ENCODE measurements at regions not wholly inside any gene's neighbourhood (a gene's known extent, or its start where the extent isn't known, plus 50 kb on each side); places are given as distances from the start of the nearest gene placed in this dataset.
A peak's percentile ranks its signal among the peaks of the same experiment; 100 is the strongest.

GRCh38 chr5:166810721-166811120 is 1480.7 kb upstream of the WWC1 start:
- Histone ChIP-seq H2BK15ac (ENCODE audit: low read depth, poor library complexity, severe bottlenecking) (no peak overlapping the region), H3K79me1 (replicated peaks; ENCODE audit: low read length, poor library complexity, severe bottlenecking) (no peaks in the 10 kb centered on the region), H3K9me3 (ENCODE audit: control insufficient read depth, low read length) (peaks cover 7% of the 10 kb centered on the region), H2BK120ac (ENCODE audit: low read depth, low read length) (no peak overlapping the region), H2BK5ac (ENCODE audit: low read depth, low read length, poor library complexity, severe bottlenecking) (no peak overlapping the region), H3K27ac (ENCODE audit: low read length, poor library complexity, severe bottlenecking) (no peak overlapping the region), H4K91ac (ENCODE audit: low read length) (no peak overlapping the region), H2AFZ (ENCODE audit: low read depth, low read length) (no peak overlapping the region), H3K4me3 (ENCODE audit: insufficient read depth in 1 of 2, low read depth in 1 of 2, low read length in 2 of 2) (no peak overlapping the region), H3K23ac (ENCODE audit: low read length in 2 of 2) (no peak overlapping the region), H2AK5ac (ENCODE audit: low read length, severe bottlenecking) (no peak overlapping the region), H3K4ac (ENCODE audit: low read depth in 1 of 2, low read length in 2 of 2) (no peak overlapping the region), H4K8ac (ENCODE audit: low read length) (no peak overlapping the region), H3K4me1 (ENCODE audit: control insufficient read depth, insufficient read depth, low read depth, low read length) (no peaks in the 10 kb centered on the region), H3K4me2 (ENCODE audit: low read length, poor library complexity, severe bottlenecking) (no peak overlapping the region), H2BK12ac (ENCODE audit: low read length in 2 of 2) (no peak overlapping the region), H3K14ac (ENCODE audit: low read length in 2 of 2) (no peak overlapping the region), H3K9ac (ENCODE audit: low read length) (no peak overlapping the region), H3K36me3 (ENCODE audit: control insufficient read depth in 1 of 2, insufficient read depth in 2 of 2, low read depth in 1 of 2, low read length in 2 of 2) (no peaks in the 10 kb centered on the region), H3K27me3 (ENCODE audit: control insufficient read depth in 1 of 2, insufficient read depth in 1 of 2, low read length in 2 of 2) (no peaks in the 10 kb centered on the region), H3K18ac (ENCODE audit: low read depth in 1 of 2, low read length in 2 of 2) (no peak overlapping the region)
- no peak for DNase-seq
- 92% methylated on average over 3 of the region's 3 CpGs for WGBS

GRCh38 chr5:166823360-166823759 is 1468.1 kb upstream of the WWC1 start:
- Histone ChIP-seq H2BK120ac (ENCODE audit: low read depth, low read length) (no peak overlapping the region), H3K27me3 (ENCODE audit: control insufficient read depth in 1 of 2, insufficient read depth in 1 of 2, low read length in 2 of 2) (no peaks in the 10 kb centered on the region), H3K4me3 (ENCODE audit: insufficient read depth in 1 of 2, low read depth in 1 of 2, low read length in 2 of 2) (no peak overlapping the region), H2AFZ (ENCODE audit: low read depth, low read length) (no peak overlapping the region), H2BK12ac (ENCODE audit: low read length in 2 of 2) (no peak overlapping the region), H3K36me3 (ENCODE audit: control insufficient read depth in 1 of 2, insufficient read depth in 2 of 2, low read depth in 1 of 2, low read length in 2 of 2) (no peaks in the 10 kb centered on the region), H4K8ac (ENCODE audit: low read length) (no peak overlapping the region), H4K91ac (ENCODE audit: low read length) (no peak overlapping the region), H3K14ac (ENCODE audit: low read length in 2 of 2) (no peak overlapping the region), H2AK5ac (ENCODE audit: low read length, severe bottlenecking) (no peak overlapping the region), H3K27ac (ENCODE audit: low read length, poor library complexity, severe bottlenecking) (no peak overlapping the region), H3K18ac (ENCODE audit: low read depth in 1 of 2, low read length in 2 of 2) (no peak overlapping the region), H3K9me3 (ENCODE audit: control insufficient read depth, low read length) (peaks cover 20% of the 10 kb centered on the region), H2BK15ac (ENCODE audit: low read depth, poor library complexity, severe bottlenecking) (no peak overlapping the region), H2BK5ac (ENCODE audit: low read depth, low read length, poor library complexity, severe bottlenecking) (no peak overlapping the region), H3K23ac (ENCODE audit: low read length in 2 of 2) (no peak overlapping the region), H3K79me1 (replicated peaks; ENCODE audit: low read length, poor library complexity, severe bottlenecking) (no peaks in the 10 kb centered on the region), H3K4me2 (ENCODE audit: low read length, poor library complexity, severe bottlenecking) (no peak overlapping the region), H3K9ac (ENCODE audit: low read length) (no peak overlapping the region), H3K4me1 (ENCODE audit: control insufficient read depth, insufficient read depth, low read depth, low read length) (no peaks in the 10 kb centered on the region), H3K4ac (ENCODE audit: low read depth in 1 of 2, low read length in 2 of 2) (no peak overlapping the region)
- no peak for DNase-seq
- WGBS: no CpG with 5 or more reads among the region's 1 CpG

GRCh38 chr5:166834246-166834645 is 1457.2 kb upstream of the WWC1 start:
- no peak overlapping the region for H2BK5ac ChIP-seq (ENCODE audit: low read depth, low read length, poor library complexity, severe bottlenecking)
- H2BK12ac ChIP-seq (ENCODE audit: low read length in 2 of 2): no peak overlapping the region
- no peak overlapping the region for H3K4me3 ChIP-seq (ENCODE audit: insufficient read depth in 1 of 2, low read depth in 1 of 2, low read length in 2 of 2)

GRCh38 chr5:166845044-166845443 is 1446.4 kb upstream of the WWC1 start:
- Histone ChIP-seq H3K9me3 (ENCODE audit: control insufficient read depth, low read length) (peaks cover 22% of the 10 kb centered on the region), H4K91ac (ENCODE audit: low read length) (no peak overlapping the region), H3K4ac (ENCODE audit: low read depth in 1 of 2, low read length in 2 of 2) (no peak overlapping the region), H3K36me3 (ENCODE audit: control insufficient read depth in 1 of 2, insufficient read depth in 2 of 2, low read depth in 1 of 2, low read length in 2 of 2) (no peaks in the 10 kb centered on the region), H3K27ac (ENCODE audit: low read length, poor library complexity, severe bottlenecking) (no peak overlapping the region), H2AFZ (ENCODE audit: low read depth, low read length) (no peak overlapping the region), H3K14ac (ENCODE audit: low read length in 2 of 2) (no peak overlapping the region), H3K4me2 (ENCODE audit: low read length, poor library complexity, severe bottlenecking) (no peak overlapping the region), H3K4me3 (ENCODE audit: insufficient read depth in 1 of 2, low read depth in 1 of 2, low read length in 2 of 2) (no peak overlapping the region), H4K8ac (ENCODE audit: low read length) (no peak overlapping the region), H3K27me3 (ENCODE audit: control insufficient read depth in 1 of 2, insufficient read depth in 1 of 2, low read length in 2 of 2) (no peaks in the 10 kb centered on the region), H2BK5ac (ENCODE audit: low read depth, low read length, poor library complexity, severe bottlenecking) (no peak overlapping the region), H3K23ac (ENCODE audit: low read length in 2 of 2) (no peak overlapping the region), H2BK120ac (ENCODE audit: low read depth, low read length) (no peak overlapping the region), H3K79me1 (replicated peaks; ENCODE audit: low read length, poor library complexity, severe bottlenecking) (no peaks in the 10 kb centered on the region), H3K18ac (ENCODE audit: low read depth in 1 of 2, low read length in 2 of 2) (no peak overlapping the region), H2BK12ac (ENCODE audit: low read length in 2 of 2) (no peak overlapping the region), H2AK5ac (ENCODE audit: low read length, severe bottlenecking) (no peak overlapping the region), H2BK15ac (ENCODE audit: low read depth, poor library complexity, severe bottlenecking) (no peak overlapping the region), H3K9ac (ENCODE audit: low read length) (no peak overlapping the region), H3K4me1 (ENCODE audit: control insufficient read depth, insufficient read depth, low read depth, low read length) (no peaks in the 10 kb centered on the region)
- 83% methylated on average over 4 of the region's 4 CpGs for WGBS
- peak; percentile 40 for DNase-seq

More at GRCh38 chr5:166834246-166834645, 1457.2 kb upstream of the WWC1 start:
- no peak overlapping the region for H3K23ac ChIP-seq (ENCODE audit: low read length in 2 of 2)
- no peak overlapping the region for H2AK5ac ChIP-seq (ENCODE audit: low read length, severe bottlenecking)
- H3K36me3 ChIP-seq (ENCODE audit: control insufficient read depth in 1 of 2, insufficient read depth in 2 of 2, low read depth in 1 of 2, low read length in 2 of 2): no peaks in the 10 kb centered on the region
- H3K9me3 ChIP-seq (ENCODE audit: control insufficient read depth, low read length): peaks cover 7% of the 10 kb centered on the region
- peak; percentile 14 for DNase-seq
- no peak overlapping the region for H3K18ac ChIP-seq (ENCODE audit: low read depth in 1 of 2, low read length in 2 of 2)
- no peak overlapping the region for H2BK15ac ChIP-seq (ENCODE audit: low read depth, poor library complexity, severe bottlenecking)
- H3K27ac ChIP-seq (ENCODE audit: low read length, poor library complexity, severe bottlenecking): no peak overlapping the region
- no peaks in the 10 kb centered on the region for H3K27me3 ChIP-seq (ENCODE audit: control insufficient read depth in 1 of 2, insufficient read depth in 1 of 2, low read length in 2 of 2)
- no peak overlapping the region for H3K4ac ChIP-seq (ENCODE audit: low read depth in 1 of 2, low read length in 2 of 2)
- no peaks in the 10 kb centered on the region for H3K4me1 ChIP-seq (ENCODE audit: control insufficient read depth, insufficient read depth, low read depth, low read length)
- H3K9ac ChIP-seq (ENCODE audit: low read length): no peak overlapping the region
- no peak overlapping the region for H3K14ac ChIP-seq (ENCODE audit: low read length in 2 of 2)
- no peak overlapping the region for H4K91ac ChIP-seq (ENCODE audit: low read length)
- H4K8ac ChIP-seq (ENCODE audit: low read length): no peak overlapping the region
- H3K4me2 ChIP-seq (ENCODE audit: low read length, poor library complexity, severe bottlenecking): no peak overlapping the region
- no peaks in the 10 kb centered on the region for H3K79me1 ChIP-seq (replicated peaks; ENCODE audit: low read length, poor library complexity, severe bottlenecking)
- H2AFZ ChIP-seq (ENCODE audit: low read depth, low read length): no peak overlapping the region
- no peak overlapping the region for H2BK120ac ChIP-seq (ENCODE audit: low read depth, low read length)
- 100% methylated on average over 1 of the region's 2 CpGs for WGBS
